ENCODE measurements at regions not wholly inside any gene's neighbourhood (a gene's known extent, or its start where the extent isn't known, plus 50 kb on each side); places are given as distances from the start of the nearest gene placed in this dataset.

DNA sequence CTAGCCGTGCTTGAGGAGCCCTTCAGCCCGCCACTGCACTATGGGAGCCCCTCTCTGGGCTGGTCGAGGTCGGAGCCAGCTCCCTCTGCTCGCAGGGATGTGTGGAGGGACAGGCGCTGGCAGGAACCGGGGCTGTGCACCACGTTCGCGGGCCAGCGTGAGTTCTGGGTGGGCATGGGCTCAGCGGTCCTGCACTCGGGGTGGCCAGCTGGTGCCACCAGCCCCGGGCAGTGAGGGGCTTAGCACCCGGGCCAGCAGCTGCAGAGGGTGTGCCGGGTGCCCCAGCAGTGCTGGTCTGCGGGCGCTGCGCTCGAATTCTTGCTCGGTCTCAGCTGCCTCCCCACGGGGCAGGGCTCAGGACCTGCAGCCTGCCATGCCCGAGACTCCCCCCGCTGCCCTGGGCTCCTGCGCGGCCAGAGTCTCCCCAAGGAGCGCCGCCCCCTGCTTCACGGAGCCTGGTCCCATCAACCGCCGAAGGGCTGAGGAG is 90.8 kb upstream of the NRG3 start:
- intact Hi-C loops (cut with micrococcal nuclease): no loop called here
- no peak for ATAC-seq
- peak; percentile 18 for DNase-seq

DNA sequence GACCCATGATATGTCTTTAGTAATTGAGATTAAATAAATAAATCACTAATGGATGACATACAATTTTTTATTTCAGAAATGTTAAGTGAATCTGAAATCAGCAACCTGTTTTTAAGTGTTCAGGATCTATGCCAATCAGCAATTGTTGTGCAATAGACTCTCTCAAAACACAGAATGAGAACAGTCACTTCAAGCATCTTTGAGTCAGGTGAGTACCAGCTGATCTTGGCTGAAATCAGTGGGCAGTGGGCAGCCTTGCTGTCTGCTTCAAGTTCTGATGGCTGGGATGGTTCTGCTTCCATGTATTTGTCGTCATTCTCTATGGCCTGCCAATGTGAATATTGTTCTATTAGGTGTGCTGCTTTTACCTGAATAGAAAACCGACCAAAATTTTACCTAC is 82.3 kb upstream of the NRG3 start:
- DNase-seq (no peak), ATAC-seq (no peak)
- intact Hi-C loops (cut with micrococcal nuclease): no loop called here

DNA sequence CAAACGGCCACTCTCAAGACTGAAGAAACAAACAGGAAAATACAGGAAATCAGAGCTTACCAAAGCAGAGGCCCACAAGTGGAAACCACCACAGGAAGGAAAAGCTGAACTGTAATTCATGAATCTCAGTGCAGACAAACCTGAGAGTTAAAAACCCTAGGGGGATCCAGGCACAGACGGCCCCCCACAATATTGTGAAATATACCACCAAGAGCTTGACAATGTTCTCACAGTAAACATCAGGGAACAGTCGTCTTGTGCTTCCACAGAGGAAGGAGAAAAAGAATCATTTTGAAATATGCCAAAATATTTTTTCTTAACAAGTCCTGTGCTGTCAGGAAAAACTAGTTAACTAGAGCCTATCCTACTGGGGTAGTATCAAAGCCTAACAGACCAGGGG is 68.2 kb upstream of the NRG3 start:
- ATAC-seq: no peak
- DNase-seq: no peak
- intact Hi-C loops (cut with micrococcal nuclease): no loop called here

DNA sequence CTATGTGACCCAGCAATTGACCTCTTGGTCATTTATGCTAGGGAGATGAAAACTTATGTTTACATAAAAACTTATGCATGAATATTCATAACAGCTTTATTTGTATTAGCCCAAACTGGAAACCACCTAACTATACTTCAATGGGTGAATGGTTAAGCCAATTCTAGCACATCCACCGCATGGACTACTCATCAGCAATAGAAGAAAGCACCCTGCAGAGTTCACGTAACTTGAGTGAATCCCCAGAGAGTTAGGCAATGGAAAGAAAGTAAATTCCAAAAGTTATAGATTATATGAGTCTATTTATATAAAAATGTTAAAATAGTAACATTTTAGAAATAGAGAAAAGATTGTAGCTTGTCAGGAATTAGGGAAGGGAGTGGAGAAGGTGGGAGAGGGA is 60.2 kb upstream of the NRG3 start:
- DNase-seq: no peak
- ATAC-seq: no peak
- intact Hi-C loops (cut with micrococcal nuclease): no loop called here

DNA sequence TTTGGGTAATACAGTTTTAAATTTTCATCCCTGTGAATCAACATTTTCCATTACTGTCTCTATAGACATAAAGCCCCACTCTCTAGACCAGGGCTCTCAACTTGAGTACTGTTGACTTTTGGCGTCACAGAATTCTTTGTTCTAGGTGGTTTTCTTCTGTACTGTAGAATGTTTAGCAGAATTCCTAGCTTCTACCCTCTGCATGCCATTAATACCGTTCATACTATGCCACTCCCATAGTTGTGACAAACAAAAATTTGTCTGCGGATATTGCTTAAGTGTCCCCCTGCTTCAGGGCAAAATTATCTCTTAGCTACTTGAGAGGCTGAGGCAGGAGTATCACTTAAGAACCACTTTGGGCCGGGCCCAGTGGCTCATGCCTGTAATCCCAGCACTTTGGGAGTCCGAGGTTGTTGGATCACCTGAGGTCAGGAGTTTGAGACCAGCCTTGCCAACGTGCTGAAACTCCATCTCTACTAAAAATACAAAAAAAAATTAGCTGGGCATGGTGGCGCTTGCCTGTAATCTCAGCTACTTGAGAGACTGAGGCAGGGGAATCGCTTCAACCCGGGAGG is 57.3 kb upstream of the NRG3 start:
- no peak for DNase-seq
- intact Hi-C loops (cut with micrococcal nuclease): no loop called here
- ATAC-seq: no peak

DNA sequence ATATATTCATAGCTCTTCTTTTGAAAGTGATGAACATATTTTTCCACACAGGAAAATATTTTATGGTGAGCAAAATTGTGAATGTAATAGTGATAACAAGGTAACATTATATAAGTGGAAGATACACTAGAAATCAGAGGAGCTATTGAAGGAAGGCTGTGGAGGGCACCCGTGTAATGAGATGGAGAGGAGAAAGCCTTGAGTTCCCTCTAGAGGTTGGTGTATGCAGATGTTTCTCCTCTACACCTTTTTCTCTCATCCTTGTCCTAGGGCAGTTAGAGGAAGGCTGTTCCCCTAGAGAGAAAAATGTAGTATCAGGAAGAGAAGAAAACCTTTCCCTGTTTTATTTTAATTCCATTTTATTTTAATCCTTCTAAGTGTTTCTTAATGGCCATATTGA is 54.6 kb upstream of the NRG3 start:
- no peak for ATAC-seq
- intact Hi-C loops (cut with micrococcal nuclease): no loop called here
- DNase-seq: no peak
